ENCODE measurements at regions not wholly inside any gene's neighbourhood (a gene's known extent, or its start where the extent isn't known, plus 50 kb on each side); places are given as distances from the start of the nearest gene placed in this dataset.

GRCh38 chr1:177784936-177785335 is 184.9 kb downstream of the SEC16B start:
- DNase-seq, result no peak

- no peak for DNase-seq
Observed at GRCh38 chr1:177784409-177784808, 185.4 kb downstream of the SEC16B start.

- DNase-seq, result no peak
Observed at GRCh38 chr1:177783051-177783450, 186.8 kb downstream of the SEC16B start.

GRCh38 chr1:177780096-177780700 is 189.7 kb downstream of the SEC16B start:
- peak; percentile 44 for DNase-seq

- DNase-seq, result no peak
Observed at GRCh38 chr1:177779166-177779965, 190.5 kb downstream of the SEC16B start.

- no peak for DNase-seq
Observed at GRCh38 chr1:177775924-177776323, 193.9 kb downstream of the SEC16B start.

- no peak for DNase-seq
Observed at GRCh38 chr1:177772386-177772960, 197.4 kb downstream of the SEC16B start.

GRCh38 chr1:177771688-177772087 is 198.2 kb downstream of the SEC16B start:
- no peak for DNase-seq

- DNase-seq, result peak; percentile 34
Observed at GRCh38 chr1:177770096-177770495, 199.8 kb downstream of the SEC16B start.

GRCh38 chr1:177755851-177756560 is 213.9 kb downstream of the SEC16B start:
- DNase-seq, result peak; percentile 16

- no peak for DNase-seq
Observed at GRCh38 chr1:177754603-177755002, 215.3 kb downstream of the SEC16B start.

GRCh38 chr1:177753655-177754054 is 216.2 kb downstream of the SEC16B start:
- DNase-seq, result no peak

GRCh38 chr1:177748080-177748801 is 221.6 kb downstream of the SEC16B start:
- DNase-seq, result no peak

- DNase-seq, result no peak
Observed at GRCh38 chr1:177746155-177746554, 223.7 kb downstream of the SEC16B start.

- DNase-seq, result no peak
Observed at GRCh38 chr1:177744906-177745305, 225.0 kb downstream of the SEC16B start.

- no peak for DNase-seq
Observed at GRCh38 chr1:177741476-177741875, 228.4 kb downstream of the SEC16B start.

GRCh38 chr1:177739780-177740179 is 230.1 kb downstream of the SEC16B start:
- DNase-seq, result no peak

- DNase-seq, result no peak
Observed at GRCh38 chr1:177737456-177737855, 232.4 kb downstream of the SEC16B start.

- no peak for DNase-seq
Observed at GRCh38 chr1:177732178-177732577, 237.7 kb downstream of the SEC16B start.

- no peak for DNase-seq
Observed at GRCh38 chr1:177729646-177730045, 240.2 kb downstream of the SEC16B start.

GRCh38 chr1:177723533-177723932 is 246.3 kb downstream of the SEC16B start:
- no peak for DNase-seq

- DNase-seq, result no peak
Observed at GRCh38 chr1:177710696-177711620, 258.9 kb downstream of the SEC16B start.
